ENCODE measurements at regions not wholly inside any gene's neighbourhood (a gene's known extent, or its start where the extent isn't known, plus 50 kb on each side); places are given as distances from the start of the nearest gene placed in this dataset.

- H3K4me1 Mint-ChIP-seq, result peaks cover 12% of the 10 kb centered on the region
- DNase-seq (ENCODE audit: low spot score) (no peak), ATAC-seq (no peak)
- no peak overlapping the region for H3K4me3 Mint-ChIP-seq
- no peak overlapping the region for H3K27ac Mint-ChIP-seq
- ChIA-PET CTCF (no interaction called here), POLR2A (no interaction called here)
- no peaks in the 10 kb centered on the region for H3K9me3 Mint-ChIP-seq
- peaks cover 3% of the 10 kb centered on the region; the same call in 1 of the 2 replicates for H3K27me3 Mint-ChIP-seq (ENCODE audit: low read depth)
- no peaks in the 10 kb centered on the region for H3K36me3 Mint-ChIP-seq
- TF ChIP-seq, protein P1, sequence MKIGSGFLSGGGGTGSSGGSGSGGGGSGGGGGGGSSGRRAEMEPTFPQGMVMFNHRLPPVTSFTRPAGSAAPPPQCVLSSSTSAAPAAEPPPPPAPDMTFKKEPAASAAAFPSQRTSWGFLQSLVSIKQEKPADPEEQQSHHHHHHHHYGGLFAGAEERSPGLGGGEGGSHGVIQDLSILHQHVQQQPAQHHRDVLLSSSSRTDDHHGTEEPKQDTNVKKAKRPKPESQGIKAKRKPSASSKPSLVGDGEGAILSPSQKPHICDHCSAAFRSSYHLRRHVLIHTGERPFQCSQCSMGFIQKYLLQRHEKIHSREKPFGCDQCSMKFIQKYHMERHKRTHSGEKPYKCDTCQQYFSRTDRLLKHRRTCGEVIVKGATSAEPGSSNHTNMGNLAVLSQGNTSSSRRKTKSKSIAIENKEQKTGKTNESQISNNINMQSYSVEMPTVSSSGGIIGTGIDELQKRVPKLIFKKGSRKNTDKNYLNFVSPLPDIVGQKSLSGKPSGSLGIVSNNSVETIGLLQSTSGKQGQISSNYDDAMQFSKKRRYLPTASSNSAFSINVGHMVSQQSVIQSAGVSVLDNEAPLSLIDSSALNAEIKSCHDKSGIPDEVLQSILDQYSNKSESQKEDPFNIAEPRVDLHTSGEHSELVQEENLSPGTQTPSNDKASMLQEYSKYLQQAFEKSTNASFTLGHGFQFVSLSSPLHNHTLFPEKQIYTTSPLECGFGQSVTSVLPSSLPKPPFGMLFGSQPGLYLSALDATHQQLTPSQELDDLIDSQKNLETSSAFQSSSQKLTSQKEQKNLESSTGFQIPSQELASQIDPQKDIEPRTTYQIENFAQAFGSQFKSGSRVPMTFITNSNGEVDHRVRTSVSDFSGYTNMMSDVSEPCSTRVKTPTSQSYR (CRISPR knock-in tag; IDR thresholded peaks at IDR 0.05), result no peak
- TF ChIP-seq NFE2L1 (CRISPR knock-in tag; IDR thresholded peaks at IDR 0.05) (no peak), GTF2I (CRISPR knock-in tag; conservative IDR thresholded peaks at IDR 0.05) (no peak), ZNF317 (CRISPR knock-in tag; IDR thresholded peaks at IDR 0.05; ENCODE audit: borderline replicate concordance, low read depth) (no peak), CTCF (IDR thresholded peaks at IDR 0.05) (no peak), ZNF219 (CRISPR knock-in tag; IDR thresholded peaks at IDR 0.05; ENCODE audit: borderline replicate concordance) (no peak), ZNF671 (CRISPR knock-in tag; IDR thresholded peaks at IDR 0.05) (no peak), JUN (CRISPR knock-in tag; IDR thresholded peaks at IDR 0.05) (no peak), GABPB1 (CRISPR knock-in tag; IDR thresholded peaks at IDR 0.05) (no peak), ZNF138 (CRISPR knock-in tag; conservative IDR thresholded peaks at IDR 0.05) (no peak), ZNF416 (CRISPR knock-in tag; IDR thresholded peaks at IDR 0.05) (no peak), CREM (CRISPR knock-in tag; IDR thresholded peaks at IDR 0.05) (no peak), ZBTB21 (CRISPR knock-in tag; IDR thresholded peaks at IDR 0.05; ENCODE audit: borderline replicate concordance) (no peak)
- TF ChIP-seq, protein P2, sequence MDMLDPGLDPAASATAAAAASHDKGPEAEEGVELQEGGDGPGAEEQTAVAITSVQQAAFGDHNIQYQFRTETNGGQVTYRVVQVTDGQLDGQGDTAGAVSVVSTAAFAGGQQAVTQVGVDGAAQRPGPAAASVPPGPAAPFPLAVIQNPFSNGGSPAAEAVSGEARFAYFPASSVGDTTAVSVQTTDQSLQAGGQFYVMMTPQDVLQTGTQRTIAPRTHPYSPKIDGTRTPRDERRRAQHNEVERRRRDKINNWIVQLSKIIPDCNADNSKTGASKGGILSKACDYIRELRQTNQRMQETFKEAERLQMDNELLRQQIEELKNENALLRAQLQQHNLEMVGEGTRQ (CRISPR knock-in tag; IDR thresholded peaks at IDR 0.05), result no peak
- TF ChIP-seq, protein P3, sequence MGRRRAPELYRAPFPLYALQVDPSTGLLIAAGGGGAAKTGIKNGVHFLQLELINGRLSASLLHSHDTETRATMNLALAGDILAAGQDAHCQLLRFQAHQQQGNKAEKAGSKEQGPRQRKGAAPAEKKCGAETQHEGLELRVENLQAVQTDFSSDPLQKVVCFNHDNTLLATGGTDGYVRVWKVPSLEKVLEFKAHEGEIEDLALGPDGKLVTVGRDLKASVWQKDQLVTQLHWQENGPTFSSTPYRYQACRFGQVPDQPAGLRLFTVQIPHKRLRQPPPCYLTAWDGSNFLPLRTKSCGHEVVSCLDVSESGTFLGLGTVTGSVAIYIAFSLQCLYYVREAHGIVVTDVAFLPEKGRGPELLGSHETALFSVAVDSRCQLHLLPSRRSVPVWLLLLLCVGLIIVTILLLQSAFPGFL (CRISPR knock-in tag; IDR thresholded peaks at IDR 0.05; ENCODE audit: borderline replicate concordance), result no peak
- TF ChIP-seq, protein P4, sequence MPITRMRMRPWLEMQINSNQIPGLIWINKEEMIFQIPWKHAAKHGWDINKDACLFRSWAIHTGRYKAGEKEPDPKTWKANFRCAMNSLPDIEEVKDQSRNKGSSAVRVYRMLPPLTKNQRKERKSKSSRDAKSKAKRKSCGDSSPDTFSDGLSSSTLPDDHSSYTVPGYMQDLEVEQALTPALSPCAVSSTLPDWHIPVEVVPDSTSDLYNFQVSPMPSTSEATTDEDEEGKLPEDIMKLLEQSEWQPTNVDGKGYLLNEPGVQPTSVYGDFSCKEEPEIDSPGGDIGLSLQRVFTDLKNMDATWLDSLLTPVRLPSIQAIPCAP (CRISPR knock-in tag; IDR thresholded peaks at IDR 0.05), result no peak
- TF ChIP-seq, protein P5, sequence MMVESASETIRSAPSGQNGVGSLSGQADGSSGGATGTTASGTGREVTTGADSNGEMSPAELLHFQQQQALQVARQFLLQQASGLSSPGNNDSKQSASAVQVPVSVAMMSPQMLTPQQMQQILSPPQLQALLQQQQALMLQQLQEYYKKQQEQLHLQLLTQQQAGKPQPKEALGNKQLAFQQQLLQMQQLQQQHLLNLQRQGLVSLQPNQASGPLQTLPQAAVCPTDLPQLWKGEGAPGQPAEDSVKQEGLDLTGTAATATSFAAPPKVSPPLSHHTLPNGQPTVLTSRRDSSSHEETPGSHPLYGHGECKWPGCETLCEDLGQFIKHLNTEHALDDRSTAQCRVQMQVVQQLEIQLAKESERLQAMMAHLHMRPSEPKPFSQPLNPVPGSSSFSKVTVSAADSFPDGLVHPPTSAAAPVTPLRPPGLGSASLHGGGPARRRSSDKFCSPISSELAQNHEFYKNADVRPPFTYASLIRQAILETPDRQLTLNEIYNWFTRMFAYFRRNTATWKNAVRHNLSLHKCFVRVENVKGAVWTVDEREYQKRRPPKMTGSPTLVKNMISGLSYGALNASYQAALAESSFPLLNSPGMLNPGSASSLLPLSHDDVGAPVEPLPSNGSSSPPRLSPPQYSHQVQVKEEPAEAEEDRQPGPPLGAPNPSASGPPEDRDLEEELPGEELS (CRISPR knock-in tag; IDR thresholded peaks at IDR 0.05), result no peak
Observed at GRCh38 chr11:112364962-112365481, 104.4 kb upstream of the PLET1 start.

Data from WTC11 (cell line).